GM21528 (cell line): ENCODE measurements at regions not wholly inside any gene's neighbourhood (a gene's known extent, or its start where the extent isn't known, plus 50 kb on each side); places are given as distances from the start of the nearest gene placed in this dataset.
"Not testable (repeated sequence)": the region's sequence is repeated elsewhere in the genome, so short reads cannot be mapped to it uniquely, and the experiment has no call there.

Experiments
- ATAC-seq: cut with Tn5 transposase; IDR thresholded peaks from one replicate; pipeline ENCODE4 v1.9.1; 2021; ENCODE audit warnings: mild to moderate bottlenecking, moderate library complexity; ENCODE audit not compliant: unreplicated experiment, low FRiP score

GRCh38 chr2:215723631-215724011 lies 287.8 kb upstream of the FN1 start:
- ATAC-seq: no peak

- no peak for ATAC-seq
Observed at GRCh38 chr2:215722986-215723630, 287.2 kb upstream of the FN1 start.

- no peak for ATAC-seq
Observed at GRCh38 chr2:215722125-215722524, 286.3 kb upstream of the FN1 start.

GRCh38 chr2:215721515-215721914 lies 285.6 kb upstream of the FN1 start:
- ATAC-seq: not testable (repeated sequence)

- no peak for ATAC-seq
Observed at GRCh38 chr2:215718890-215719289, 283.0 kb upstream of the FN1 start.

GRCh38 chr2:215718436-215718835 lies 282.6 kb upstream of the FN1 start:
- ATAC-seq: no peak

GRCh38 chr2:215717501-215718381 lies 281.9 kb upstream of the FN1 start:
- ATAC-seq: no peak

GRCh38 chr2:215716956-215717355 lies 281.1 kb upstream of the FN1 start:
- ATAC-seq: no peak

GRCh38 chr2:215712871-215713790 lies 277.3 kb upstream of the FN1 start:
- no peak for ATAC-seq

GRCh38 chr2:215712219-215712868 lies 276.5 kb upstream of the FN1 start:
- no peak for ATAC-seq

GRCh38 chr2:215711471-215712034 lies 275.7 kb upstream of the FN1 start:
- no peak for ATAC-seq

- ATAC-seq: no peak
Observed at GRCh38 chr2:215707608-215708007, 271.7 kb upstream of the FN1 start.

- no peak for ATAC-seq
Observed at GRCh38 chr2:215705771-215706361, 270.0 kb upstream of the FN1 start.

- ATAC-seq: no peak
Observed at GRCh38 chr2:215705281-215705680, 269.4 kb upstream of the FN1 start.

- no peak for ATAC-seq
Observed at GRCh38 chr2:215702116-215702902, 266.4 kb upstream of the FN1 start.

GRCh38 chr2:215699700-215700538 lies 264.1 kb upstream of the FN1 start:
- no peak for ATAC-seq

GRCh38 chr2:215699018-215699417 lies 263.1 kb upstream of the FN1 start:
- ATAC-seq: no peak

- no peak for ATAC-seq
Observed at GRCh38 chr2:215698566-215698965, 262.7 kb upstream of the FN1 start.
